ENCODE measurements at regions not wholly inside any gene's neighbourhood (a gene's known extent, or its start where the extent isn't known, plus 50 kb on each side); places are given as distances from the start of the nearest gene placed in this dataset.

- TF ChIP-seq CTCF (IDR thresholded peaks at IDR 0.05; ENCODE audit: control insufficient read depth, extremely low read depth, insufficient read depth) = no peak
- H3K4me3 ChIP-seq (ENCODE audit: low read depth, low read length) = no peak overlapping the region
- DNase-seq (ENCODE audit: low read depth) = no peak
Measured at GRCh38 chr16:54424043-54424451, 137.5 kb upstream of the IRX3 start.

GRCh38 chr16:54422569-54422978, 136.0 kb upstream of the IRX3 start:
- TF ChIP-seq CTCF (IDR thresholded peaks at IDR 0.05; ENCODE audit: control insufficient read depth, extremely low read depth, insufficient read depth) = no peak
- no peak for DNase-seq (ENCODE audit: low read depth)
- H3K4me3 ChIP-seq (ENCODE audit: low read depth, low read length) = no peak overlapping the region

GRCh38 chr16:54422159-54422558, 135.6 kb upstream of the IRX3 start:
- no peak for TF ChIP-seq CTCF (IDR thresholded peaks at IDR 0.05; ENCODE audit: control insufficient read depth, extremely low read depth, insufficient read depth)
- no peak overlapping the region for H3K4me3 ChIP-seq (ENCODE audit: low read depth, low read length)
- DNase-seq (ENCODE audit: low read depth) = peak; percentile 51

GRCh38 chr16:54421220-54421619, 134.6 kb upstream of the IRX3 start:
- DNase-seq (ENCODE audit: low read depth) = no peak
- no peak for TF ChIP-seq CTCF (IDR thresholded peaks at IDR 0.05; ENCODE audit: control insufficient read depth, extremely low read depth, insufficient read depth)
- H3K4me3 ChIP-seq (ENCODE audit: low read depth, low read length) = no peak overlapping the region

- DNase-seq (ENCODE audit: low read depth) = no peak
- no peak for TF ChIP-seq CTCF (IDR thresholded peaks at IDR 0.05; ENCODE audit: control insufficient read depth, extremely low read depth, insufficient read depth)
- no peak overlapping the region for H3K4me3 ChIP-seq (ENCODE audit: low read depth, low read length)
Measured at GRCh38 chr16:54418903-54419302, 132.3 kb upstream of the IRX3 start.

- DNase-seq (ENCODE audit: low read depth) = no peak
- H3K4me3 ChIP-seq (ENCODE audit: low read depth, low read length) = no peak overlapping the region
- TF ChIP-seq CTCF (IDR thresholded peaks at IDR 0.05; ENCODE audit: control insufficient read depth, extremely low read depth, insufficient read depth) = no peak
Measured at GRCh38 chr16:54417384-54417783, 130.8 kb upstream of the IRX3 start.

- no peak for TF ChIP-seq CTCF (IDR thresholded peaks at IDR 0.05; ENCODE audit: control insufficient read depth, extremely low read depth, insufficient read depth)
- no peak for DNase-seq (ENCODE audit: low read depth)
- no peak overlapping the region for H3K4me3 ChIP-seq (ENCODE audit: low read depth, low read length)
Measured at GRCh38 chr16:54414671-54415070, 128.1 kb upstream of the IRX3 start.

Data from LNCaP clone FGC (cell line).